Vagina (tissue), 2 donors: ENCODE measurements at regions not wholly inside any gene's neighbourhood (a gene's known extent, or its start where the extent isn't known, plus 50 kb on each side); places are given as distances from the start of the nearest gene placed in this dataset.

ENCODE experiments used
- POLR2A ChIP-seq, 2 donors: fragments of 450-650 bp; IDR thresholded peaks; one replicate each; pipeline ENCODE4 v1.6.1; 2017; ENCODE audit warnings: antibody characterized with exemption in 2 of 2, mild to moderate bottlenecking in 2 of 2, moderate library complexity in 2 of 2
- TF ChIP-seq, protein P1 (sequence below), 3 experiments: fragments of 450-650 bp in 2 of 3; fragments of 200-600 bp in 1 of 3; sonication (generic) in 1 of 3; IDR thresholded peaks; one replicate each; pipeline ENCODE4 v1.5.1; 2017 to 2019; ENCODE audit warnings: antibody characterized with exemption in 3 of 3, mild to moderate bottlenecking in 2 of 3, moderate library complexity in 2 of 3

DNA sequence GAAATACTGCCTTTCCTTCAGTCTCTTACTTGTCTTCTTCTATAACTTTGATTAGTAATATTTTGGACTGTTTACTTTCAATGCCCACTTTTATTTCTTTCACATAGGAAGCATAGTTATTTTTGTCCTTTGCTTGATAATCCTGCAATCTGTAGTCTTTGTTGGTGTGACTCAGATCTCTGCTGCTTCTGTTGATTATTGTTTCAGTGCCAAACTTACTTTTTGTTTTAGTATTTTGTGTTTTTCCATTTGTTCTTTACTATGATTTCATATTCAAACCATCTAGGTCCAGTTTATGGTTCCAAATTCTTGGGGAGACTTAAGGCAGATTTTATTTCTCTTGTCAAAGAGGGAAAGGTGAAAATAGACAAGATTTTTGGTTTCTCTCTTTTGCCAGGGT lies 399.9 kb downstream of the HLX start:
- TF ChIP-seq POLR2A (IDR thresholded peaks at IDR 0.05), result no peak
- TF ChIP-seq, protein P1, sequence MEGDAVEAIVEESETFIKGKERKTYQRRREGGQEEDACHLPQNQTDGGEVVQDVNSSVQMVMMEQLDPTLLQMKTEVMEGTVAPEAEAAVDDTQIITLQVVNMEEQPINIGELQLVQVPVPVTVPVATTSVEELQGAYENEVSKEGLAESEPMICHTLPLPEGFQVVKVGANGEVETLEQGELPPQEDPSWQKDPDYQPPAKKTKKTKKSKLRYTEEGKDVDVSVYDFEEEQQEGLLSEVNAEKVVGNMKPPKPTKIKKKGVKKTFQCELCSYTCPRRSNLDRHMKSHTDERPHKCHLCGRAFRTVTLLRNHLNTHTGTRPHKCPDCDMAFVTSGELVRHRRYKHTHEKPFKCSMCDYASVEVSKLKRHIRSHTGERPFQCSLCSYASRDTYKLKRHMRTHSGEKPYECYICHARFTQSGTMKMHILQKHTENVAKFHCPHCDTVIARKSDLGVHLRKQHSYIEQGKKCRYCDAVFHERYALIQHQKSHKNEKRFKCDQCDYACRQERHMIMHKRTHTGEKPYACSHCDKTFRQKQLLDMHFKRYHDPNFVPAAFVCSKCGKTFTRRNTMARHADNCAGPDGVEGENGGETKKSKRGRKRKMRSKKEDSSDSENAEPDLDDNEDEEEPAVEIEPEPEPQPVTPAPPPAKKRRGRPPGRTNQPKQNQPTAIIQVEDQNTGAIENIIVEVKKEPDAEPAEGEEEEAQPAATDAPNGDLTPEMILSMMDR (IDR thresholded peaks at IDR 0.05), result no peak
